Tibial nerve (tissue), 4 donors: ENCODE measurements at regions not wholly inside any gene's neighbourhood (a gene's known extent, or its start where the extent isn't known, plus 50 kb on each side); places are given as distances from the start of the nearest gene placed in this dataset.

ENCODE experiments used
- EP300 ChIP-seq, 2 donors: sonication (generic); formaldehyde crosslinking; IDR thresholded peaks; one replicate each; pipeline ENCODE4 v1.6.1; 2017; ENCODE audit warnings: antibody characterized with exemption in 2 of 2, mild to moderate bottlenecking in 1 of 2
- POLR2A ChIP-seq, 2 donors: fragments of 450-650 bp; IDR thresholded peaks; one replicate each; pipeline ENCODE4 v1.6.1; 2017; ENCODE audit warnings: antibody characterized with exemption in 2 of 2, mild to moderate bottlenecking in 2 of 2, moderate library complexity in 2 of 2
- TF ChIP-seq, protein P1 (sequence below), 5 experiments: fragments of 200-600 bp in 3 of 5; fragments of 450-650 bp in 2 of 5; sonication (generic) in 3 of 5; IDR thresholded peaks; one replicate each; pipeline ENCODE4 v1.5.1; 2016 to 2019; ENCODE audit warnings: antibody characterized with exemption in 5 of 5, mild to moderate bottlenecking in 3 of 5, moderate library complexity in 2 of 5

DNA sequence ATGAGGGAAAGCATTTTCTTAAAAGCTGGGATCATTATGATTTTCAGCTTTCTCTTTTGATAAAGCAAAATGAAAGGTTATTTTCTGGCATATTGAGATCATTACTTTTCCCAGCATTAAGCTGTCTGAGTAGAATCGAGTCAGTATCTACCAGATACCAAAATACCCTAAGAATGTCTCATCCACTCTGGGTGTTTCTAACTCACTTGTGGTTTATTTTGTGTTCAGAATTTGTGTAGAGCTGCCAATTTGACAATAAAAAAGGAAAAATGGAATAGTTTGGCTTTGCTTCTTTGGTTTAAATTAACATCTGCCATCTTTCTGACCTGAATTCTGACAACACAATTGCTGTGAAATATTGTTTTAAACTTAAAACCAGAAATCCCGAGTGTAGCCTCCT lies 438.7 kb upstream of the ARGLU1 start:
- TF ChIP-seq POLR2A (IDR thresholded peaks at IDR 0.05), result no peak
- TF ChIP-seq, protein P1, sequence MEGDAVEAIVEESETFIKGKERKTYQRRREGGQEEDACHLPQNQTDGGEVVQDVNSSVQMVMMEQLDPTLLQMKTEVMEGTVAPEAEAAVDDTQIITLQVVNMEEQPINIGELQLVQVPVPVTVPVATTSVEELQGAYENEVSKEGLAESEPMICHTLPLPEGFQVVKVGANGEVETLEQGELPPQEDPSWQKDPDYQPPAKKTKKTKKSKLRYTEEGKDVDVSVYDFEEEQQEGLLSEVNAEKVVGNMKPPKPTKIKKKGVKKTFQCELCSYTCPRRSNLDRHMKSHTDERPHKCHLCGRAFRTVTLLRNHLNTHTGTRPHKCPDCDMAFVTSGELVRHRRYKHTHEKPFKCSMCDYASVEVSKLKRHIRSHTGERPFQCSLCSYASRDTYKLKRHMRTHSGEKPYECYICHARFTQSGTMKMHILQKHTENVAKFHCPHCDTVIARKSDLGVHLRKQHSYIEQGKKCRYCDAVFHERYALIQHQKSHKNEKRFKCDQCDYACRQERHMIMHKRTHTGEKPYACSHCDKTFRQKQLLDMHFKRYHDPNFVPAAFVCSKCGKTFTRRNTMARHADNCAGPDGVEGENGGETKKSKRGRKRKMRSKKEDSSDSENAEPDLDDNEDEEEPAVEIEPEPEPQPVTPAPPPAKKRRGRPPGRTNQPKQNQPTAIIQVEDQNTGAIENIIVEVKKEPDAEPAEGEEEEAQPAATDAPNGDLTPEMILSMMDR (IDR thresholded peaks at IDR 0.05), result no peak
- TF ChIP-seq EP300 (IDR thresholded peaks at IDR 0.05), result no peak
